ENCODE measurements at regions not wholly inside any gene's neighbourhood (a gene's known extent, or its start where the extent isn't known, plus 50 kb on each side); places are given as distances from the start of the nearest gene placed in this dataset.

DNA sequence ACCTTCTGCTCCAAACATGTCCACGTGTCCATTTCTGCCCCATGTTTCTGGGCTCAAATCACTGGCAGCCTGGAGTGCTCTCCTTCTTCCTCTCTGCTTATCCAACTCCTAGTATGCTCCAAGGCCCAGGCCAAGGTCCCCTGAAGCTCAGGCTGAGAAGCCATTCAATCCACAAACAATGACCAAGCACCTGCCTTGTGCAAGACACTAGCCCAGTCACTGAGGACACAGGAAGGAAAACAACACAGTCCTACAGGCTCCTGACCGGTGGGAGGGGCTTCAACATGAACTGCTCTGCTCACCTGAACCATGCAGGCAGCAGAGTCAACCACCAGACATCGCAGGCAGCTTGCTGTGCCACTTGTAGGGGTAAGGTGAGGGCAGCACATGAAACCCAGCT, 93.6 kb downstream of the RPL27A start:
- DNase-seq, result no peak
- Histone ChIP-seq H3K79me2 (ENCODE audit: control insufficient read depth, insufficient read depth, low read length) (no peaks in the 10 kb centered on the region), H3K36me3 (replicated peaks in 1 of 2; ENCODE audit: control extremely low read depth in 1 of 2, control insufficient read depth in 1 of 2, extremely low read depth in 1 of 2, insufficient read depth in 2 of 2, low read length in 1 of 2) (no peaks in the 10 kb centered on the region), H4K20me1 (ENCODE audit: control insufficient read depth, insufficient read depth, low read length, poor library complexity, severe bottlenecking) (no peaks in the 10 kb centered on the region), H2AFZ (ENCODE audit: insufficient read depth, low read depth, low read length, poor library complexity, severe bottlenecking) (no peak overlapping the region), H3K9me3 (ENCODE audit: control extremely low read depth in 1 of 3, control insufficient read depth in 2 of 3, insufficient read depth in 1 of 3, low read length in 2 of 3) (no peaks in the 10 kb centered on the region), H3K4me3 (ENCODE audit: control extremely low read depth in 1 of 5, extremely low read depth in 1 of 5, insufficient read depth in 1 of 5, low read depth in 2 of 5, low read length in 4 of 5) (no peak overlapping the region), H3K9ac (ENCODE audit: low read length) (no peak overlapping the region), H3K27me3 (replicated peaks in 1 of 4; ENCODE audit: control extremely low read depth in 1 of 4, control insufficient read depth in 3 of 4, insufficient read depth in 4 of 4, low read length in 3 of 4) (no peaks in the 10 kb centered on the region), H3K4me1 (ENCODE audit: control insufficient read depth in 2 of 2, insufficient read depth in 2 of 2, low read length in 2 of 2) (no peaks in the 10 kb centered on the region), H3K4me2 (replicated peaks; ENCODE audit: low read depth, low read length, poor library complexity, severe bottlenecking) (no peak overlapping the region), H3K27ac (ENCODE audit: low read length in 2 of 2) (no peak overlapping the region)
- no peaks in the 10 kb centered on the region for H3K4me1 Mint-ChIP-seq
- no peak for TF ChIP-seq EZH2 (IDR thresholded peaks at IDR 0.05; ENCODE audit: borderline replicate concordance, insufficient read depth, low read depth, low read length, poor library complexity, severe bottlenecking)
- TF ChIP-seq, protein P1, sequence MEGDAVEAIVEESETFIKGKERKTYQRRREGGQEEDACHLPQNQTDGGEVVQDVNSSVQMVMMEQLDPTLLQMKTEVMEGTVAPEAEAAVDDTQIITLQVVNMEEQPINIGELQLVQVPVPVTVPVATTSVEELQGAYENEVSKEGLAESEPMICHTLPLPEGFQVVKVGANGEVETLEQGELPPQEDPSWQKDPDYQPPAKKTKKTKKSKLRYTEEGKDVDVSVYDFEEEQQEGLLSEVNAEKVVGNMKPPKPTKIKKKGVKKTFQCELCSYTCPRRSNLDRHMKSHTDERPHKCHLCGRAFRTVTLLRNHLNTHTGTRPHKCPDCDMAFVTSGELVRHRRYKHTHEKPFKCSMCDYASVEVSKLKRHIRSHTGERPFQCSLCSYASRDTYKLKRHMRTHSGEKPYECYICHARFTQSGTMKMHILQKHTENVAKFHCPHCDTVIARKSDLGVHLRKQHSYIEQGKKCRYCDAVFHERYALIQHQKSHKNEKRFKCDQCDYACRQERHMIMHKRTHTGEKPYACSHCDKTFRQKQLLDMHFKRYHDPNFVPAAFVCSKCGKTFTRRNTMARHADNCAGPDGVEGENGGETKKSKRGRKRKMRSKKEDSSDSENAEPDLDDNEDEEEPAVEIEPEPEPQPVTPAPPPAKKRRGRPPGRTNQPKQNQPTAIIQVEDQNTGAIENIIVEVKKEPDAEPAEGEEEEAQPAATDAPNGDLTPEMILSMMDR (IDR thresholded peaks at IDR 0.05), result no peak
- H3K27ac Mint-ChIP-seq, result no peak overlapping the region
- H3K9me3 Mint-ChIP-seq (ENCODE audit: insufficient read depth), result no peaks in the 10 kb centered on the region
- CTCF ChIA-PET, result no interaction called here
- POLR2A ChIA-PET, result no interaction called here
- no peak for ATAC-seq (ENCODE audit: low read depth)
- peaks cover 16% of the 10 kb centered on the region for H3K27me3 Mint-ChIP-seq
- no peak overlapping the region for H3K4me3 Mint-ChIP-seq
- intact Hi-C loops (cut with micrococcal nuclease), result no loop called here
- 92% methylated on average over 2 of the region's 3 CpGs for WGBS (ENCODE audit: insufficient coverage)

DNA sequence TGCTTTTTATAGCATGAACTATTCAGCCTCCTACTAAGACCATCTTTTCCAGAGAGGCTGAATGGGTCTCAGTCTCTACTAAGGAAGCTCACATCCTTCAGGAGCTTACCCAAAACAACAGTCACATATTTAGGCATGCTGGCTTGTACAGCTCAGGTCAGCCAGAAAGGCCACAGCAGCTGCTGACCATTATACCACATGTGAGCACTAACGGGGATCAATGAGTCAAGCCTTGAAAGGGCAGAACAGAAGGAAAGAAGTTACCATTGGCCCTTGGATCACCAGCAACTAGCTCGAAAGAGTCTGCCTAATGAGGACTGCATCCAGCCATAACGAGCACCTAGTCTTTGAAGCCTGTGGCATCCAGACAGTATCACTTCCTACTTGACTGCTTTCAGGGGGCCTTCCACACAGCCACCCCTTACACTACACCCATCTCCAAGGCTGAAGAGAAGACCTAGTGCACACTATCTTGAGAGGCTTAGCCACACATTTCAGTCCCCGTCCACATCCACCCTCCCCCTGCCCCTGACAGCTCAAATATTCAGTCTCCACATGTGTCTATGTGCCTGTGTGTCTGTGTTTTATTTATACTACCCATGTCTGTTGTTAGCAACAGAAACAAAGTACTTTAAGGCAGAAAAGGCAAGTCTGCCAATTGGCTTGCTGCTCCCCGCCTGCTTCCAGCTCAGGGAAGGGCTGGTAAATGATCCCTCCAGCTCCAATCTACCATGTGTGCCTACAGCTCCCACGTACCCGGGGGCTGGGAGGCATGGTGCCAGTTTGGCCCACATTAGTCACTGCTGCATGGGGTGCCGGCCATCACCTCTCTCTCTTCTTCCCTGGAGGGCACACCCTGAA, 95.5 kb downstream of the RPL27A start:
- Histone ChIP-seq H3K4me1 (ENCODE audit: control insufficient read depth in 2 of 2, insufficient read depth in 2 of 2, low read length in 2 of 2) (no peaks in the 10 kb centered on the region), H3K27ac (ENCODE audit: low read length in 2 of 2) (no peak overlapping the region), H3K9me3 (ENCODE audit: control extremely low read depth in 1 of 3, control insufficient read depth in 2 of 3, insufficient read depth in 1 of 3, low read length in 2 of 3) (no peaks in the 10 kb centered on the region), H3K27me3 (replicated peaks in 1 of 4; ENCODE audit: control extremely low read depth in 1 of 4, control insufficient read depth in 3 of 4, insufficient read depth in 4 of 4, low read length in 3 of 4) (no peaks in the 10 kb centered on the region), H3K4me3 (ENCODE audit: control extremely low read depth in 1 of 5, extremely low read depth in 1 of 5, insufficient read depth in 1 of 5, low read depth in 2 of 5, low read length in 4 of 5) (no peak overlapping the region), H3K36me3 (replicated peaks in 1 of 2; ENCODE audit: control extremely low read depth in 1 of 2, control insufficient read depth in 1 of 2, extremely low read depth in 1 of 2, insufficient read depth in 2 of 2, low read length in 1 of 2) (no peaks in the 10 kb centered on the region), H3K4me2 (replicated peaks; ENCODE audit: low read depth, low read length, poor library complexity, severe bottlenecking) (no peak overlapping the region), H3K9ac (ENCODE audit: low read length) (no peak overlapping the region), H4K20me1 (ENCODE audit: control insufficient read depth, insufficient read depth, low read length, poor library complexity, severe bottlenecking) (no peaks in the 10 kb centered on the region), H2AFZ (ENCODE audit: insufficient read depth, low read depth, low read length, poor library complexity, severe bottlenecking) (no peak overlapping the region), H3K79me2 (ENCODE audit: control insufficient read depth, insufficient read depth, low read length) (no peaks in the 10 kb centered on the region)
- H3K27me3 Mint-ChIP-seq, result peaks cover 25% of the 10 kb centered on the region
- TF ChIP-seq, protein P1 (IDR thresholded peaks at IDR 0.05), result no peak
- TF ChIP-seq EZH2 (IDR thresholded peaks at IDR 0.05; ENCODE audit: borderline replicate concordance, insufficient read depth, low read depth, low read length, poor library complexity, severe bottlenecking), result no peak
- no peaks in the 10 kb centered on the region for H3K4me1 Mint-ChIP-seq
- intact Hi-C loops (cut with micrococcal nuclease), result no loop called here
- ChIA-PET CTCF (no interaction called here), POLR2A (no interaction called here)
- 76% methylated on average over 7 of the region's 8 CpGs for WGBS (ENCODE audit: insufficient coverage)
- ATAC-seq (ENCODE audit: low read depth) (no peak), DNase-seq (no peak)
- H3K4me3 Mint-ChIP-seq, result no peak overlapping the region
- H3K27ac Mint-ChIP-seq, result no peak overlapping the region
- no peaks in the 10 kb centered on the region for H3K9me3 Mint-ChIP-seq (ENCODE audit: insufficient read depth)

Measured in B cell (primary cell).